HG02973 (cell line): ENCODE measurements at regions not wholly inside any gene's neighbourhood (a gene's known extent, or its start where the extent isn't known, plus 50 kb on each side); places are given as distances from the start of the nearest gene placed in this dataset.

Experiments used
- ATAC-seq: cut with Tn5 transposase; IDR thresholded peaks from one replicate; pipeline ENCODE4 v1.9.1; 2021; ENCODE audit warnings: moderate library complexity; ENCODE audit not compliant: unreplicated experiment

DNA sequence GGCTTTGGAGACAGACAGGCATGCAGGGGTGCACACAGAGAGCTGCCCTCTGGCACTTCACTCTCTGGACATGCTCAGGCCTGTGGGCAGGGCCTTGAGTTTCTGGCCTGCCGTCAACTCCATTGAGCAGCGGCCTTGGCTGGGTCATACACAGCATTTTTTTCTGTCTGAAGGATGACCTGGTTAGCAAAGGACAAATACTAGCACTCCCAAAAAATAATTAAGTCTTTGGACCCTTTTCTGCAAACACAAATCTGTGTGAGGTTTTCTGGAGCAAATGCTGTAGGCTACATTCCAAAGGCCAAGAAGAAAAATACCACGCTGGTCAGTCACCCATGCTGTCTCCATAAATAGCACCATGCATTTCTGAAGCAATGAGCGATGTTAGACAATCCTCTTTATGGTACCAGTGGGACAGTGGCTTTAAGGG lies 124.7 kb upstream of the CTAGE1 start:
- ATAC-seq, result no peak

GRCh38 chr18:22543769-22544168 lies 126.1 kb upstream of the CTAGE1 start:
- ATAC-seq, result no peak

- no peak for ATAC-seq
These were observed 126.9 kb upstream of the CTAGE1 start for GRCh38 chr18:22544626-22545025.

DNA sequence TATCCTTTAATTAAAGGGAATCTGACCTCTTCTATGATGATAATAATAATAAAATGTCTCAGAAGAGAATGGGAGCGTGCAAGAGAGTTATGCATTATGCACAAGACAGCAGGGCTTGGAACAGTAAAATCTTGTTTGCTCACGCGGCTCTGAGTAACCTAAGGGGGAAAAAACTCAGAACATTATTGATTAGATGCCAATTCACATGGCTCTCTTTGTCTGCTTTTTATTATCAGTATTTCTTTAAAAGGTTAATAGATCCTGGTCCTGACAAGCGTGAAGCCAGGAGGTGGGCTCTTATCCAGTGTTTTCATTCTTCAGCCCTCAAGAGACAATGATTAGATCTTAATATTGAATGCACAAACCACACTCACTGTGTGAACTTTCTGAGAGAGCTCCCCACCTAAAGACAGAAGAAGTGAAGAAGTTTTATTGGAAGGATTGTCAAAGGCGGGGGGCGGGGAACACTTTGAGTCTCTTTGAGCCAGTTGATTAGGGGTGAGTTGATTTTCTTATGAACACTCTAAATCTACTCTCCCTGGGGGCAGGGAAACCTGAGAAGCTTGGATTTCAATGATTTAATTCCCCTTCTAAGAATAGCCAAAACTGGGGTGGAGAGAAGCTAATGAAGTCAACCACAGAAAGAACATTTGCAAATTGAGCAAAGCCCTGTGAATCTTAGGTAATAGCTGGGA lies 127.5 kb upstream of the CTAGE1 start:
- ATAC-seq, result no peak

GRCh38 chr18:22546905-22547570 lies 129.3 kb upstream of the CTAGE1 start:
- no peak for ATAC-seq

- no peak for ATAC-seq
These were observed 130.3 kb upstream of the CTAGE1 start for GRCh38 chr18:22547807-22548561.

DNA sequence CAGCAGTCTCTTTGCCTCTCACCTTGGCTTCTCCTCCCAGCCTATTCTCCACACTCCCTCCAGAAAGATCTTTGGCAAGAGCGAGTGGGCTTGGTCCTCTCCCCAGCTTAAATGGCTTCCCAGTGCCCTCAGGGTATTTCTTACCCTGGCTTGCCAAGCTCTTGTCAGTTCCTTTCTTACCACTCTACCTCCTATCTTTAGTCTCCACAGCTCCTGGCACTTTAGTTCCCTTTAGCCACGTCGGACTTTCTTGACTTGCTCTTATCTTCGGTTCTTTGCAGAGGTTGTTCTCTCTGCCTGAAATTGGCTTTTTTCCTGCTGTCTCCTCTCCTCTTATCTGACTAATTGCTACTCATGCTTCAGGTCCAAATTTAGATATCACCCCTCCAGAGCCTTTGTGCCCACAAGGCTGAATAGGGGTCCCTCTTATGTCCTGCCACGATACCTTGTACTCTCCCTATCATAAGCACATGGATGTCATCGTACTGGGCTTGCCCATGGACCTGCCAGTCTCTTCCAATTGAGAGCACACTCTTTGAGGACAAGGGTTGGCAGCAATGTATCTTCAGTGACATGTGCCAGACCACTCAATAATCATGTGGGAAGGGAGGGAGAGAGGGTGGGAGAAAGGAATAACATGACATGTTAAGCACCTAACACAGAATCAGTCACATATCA lies 131.7 kb upstream of the CTAGE1 start:
- no peak for ATAC-seq

DNA sequence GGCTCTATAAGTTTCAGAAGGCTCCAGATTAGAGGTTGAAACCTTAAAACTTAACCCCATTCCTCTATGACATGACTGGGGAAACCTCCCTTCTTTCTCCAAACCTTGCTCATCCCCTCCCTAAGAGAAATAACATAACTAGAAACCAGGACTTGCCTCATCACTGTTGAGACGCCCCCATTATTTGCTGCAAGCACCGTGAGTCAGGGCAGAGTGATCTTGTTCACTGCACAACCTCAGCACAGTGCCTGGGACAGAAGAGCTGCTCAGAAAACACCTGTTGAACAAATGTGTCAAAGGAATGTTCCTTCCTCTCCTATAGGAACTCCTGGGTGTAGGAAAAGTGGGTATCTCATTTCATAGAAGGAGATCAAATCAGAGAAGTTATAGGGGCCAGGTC lies 132.7 kb upstream of the CTAGE1 start:
- ATAC-seq, result no peak

DNA sequence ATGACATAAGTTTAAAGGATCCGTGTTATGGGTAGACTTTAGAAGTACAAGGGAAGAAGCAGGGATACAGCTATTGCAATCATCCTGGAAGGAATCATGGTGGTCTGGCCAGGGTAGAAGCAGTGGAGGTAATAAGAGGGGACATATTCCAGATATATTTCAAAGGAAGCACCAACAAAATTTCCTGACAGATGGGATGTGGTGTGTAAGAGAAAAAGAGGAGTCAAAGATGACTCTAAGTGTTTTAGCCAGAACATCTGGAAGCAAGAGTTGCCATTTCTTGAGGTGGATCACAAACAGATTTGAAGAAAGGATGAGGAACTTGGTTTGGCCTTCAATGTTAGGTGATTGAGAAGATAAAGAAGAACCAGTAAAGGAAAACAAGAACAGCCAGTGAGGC lies 133.1 kb upstream of the CTAGE1 start:
- no peak for ATAC-seq

DNA sequence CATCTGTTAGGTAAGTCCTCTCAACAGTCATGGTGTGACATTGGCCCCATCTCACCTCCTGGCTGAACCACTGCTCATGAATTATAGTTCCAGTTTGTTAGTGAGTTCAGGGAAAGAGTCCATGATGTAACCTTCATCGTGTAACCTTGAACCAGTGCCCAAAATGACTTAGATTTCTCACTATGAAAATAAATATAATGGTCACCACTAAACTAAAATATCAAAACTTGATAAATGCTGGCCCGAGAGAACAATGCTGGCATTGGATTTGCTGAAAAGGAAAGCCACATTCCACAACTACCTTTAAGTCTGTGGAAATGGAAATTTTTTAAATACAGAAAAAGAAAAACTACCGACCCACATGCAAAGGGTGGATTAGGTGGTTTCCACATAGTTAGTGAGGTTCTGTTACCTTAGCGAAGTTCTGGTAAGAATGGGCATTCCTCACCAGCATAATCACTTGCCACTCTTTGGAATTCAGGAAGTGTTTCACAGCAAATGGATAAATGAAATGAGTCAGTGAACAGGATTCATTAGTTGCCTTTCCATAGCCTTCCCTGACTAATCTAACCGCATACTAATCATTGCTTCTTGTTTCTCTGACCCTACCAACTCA lies 133.9 kb upstream of the CTAGE1 start:
- ATAC-seq, result no peak

DNA sequence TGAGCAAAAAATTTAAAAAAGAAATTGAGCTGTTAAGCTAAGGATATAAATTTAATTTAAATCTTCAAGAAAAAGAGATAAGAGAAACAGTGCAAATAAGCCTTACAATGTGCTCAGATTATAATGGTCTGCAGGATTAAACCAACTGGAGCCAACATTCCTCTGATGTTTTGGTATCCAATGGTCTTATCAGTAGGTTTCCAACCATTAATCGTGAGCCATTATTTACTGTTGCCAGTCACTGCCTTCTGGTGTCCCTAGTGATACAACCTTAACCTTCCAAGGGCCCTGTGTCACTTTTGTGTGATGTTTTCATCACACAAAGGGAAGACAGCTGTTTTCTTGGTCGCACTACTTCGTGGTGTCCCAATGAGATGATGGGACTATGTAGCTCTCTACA lies 134.5 kb upstream of the CTAGE1 start:
- ATAC-seq, result no peak

DNA sequence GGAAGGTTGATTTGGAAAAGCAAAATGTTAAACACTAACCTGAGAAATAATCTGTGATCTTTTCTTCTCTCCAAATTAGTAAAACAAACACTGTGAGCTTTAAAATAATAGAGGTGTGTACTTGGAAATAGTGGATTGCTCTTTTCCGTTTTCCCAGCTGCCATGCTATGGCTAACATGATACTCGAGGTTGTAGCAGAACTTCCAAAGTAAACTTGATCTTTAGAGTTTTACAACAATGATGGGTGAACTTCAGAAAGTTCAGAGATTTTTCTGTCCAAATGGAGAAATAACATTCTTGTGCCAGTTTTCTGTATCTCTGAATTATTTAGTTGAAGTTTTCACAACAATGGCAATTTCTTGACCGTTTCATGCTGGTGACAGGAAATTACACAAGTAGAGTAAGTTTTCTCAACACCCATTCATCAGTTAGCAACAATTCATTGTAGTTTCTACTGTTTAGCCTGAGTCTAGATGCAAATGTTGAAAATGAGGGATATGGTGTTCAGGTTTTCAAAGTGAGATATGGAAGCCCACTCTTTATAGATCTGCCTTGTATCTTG lies 135.3 kb upstream of the CTAGE1 start:
- ATAC-seq, result no peak

DNA sequence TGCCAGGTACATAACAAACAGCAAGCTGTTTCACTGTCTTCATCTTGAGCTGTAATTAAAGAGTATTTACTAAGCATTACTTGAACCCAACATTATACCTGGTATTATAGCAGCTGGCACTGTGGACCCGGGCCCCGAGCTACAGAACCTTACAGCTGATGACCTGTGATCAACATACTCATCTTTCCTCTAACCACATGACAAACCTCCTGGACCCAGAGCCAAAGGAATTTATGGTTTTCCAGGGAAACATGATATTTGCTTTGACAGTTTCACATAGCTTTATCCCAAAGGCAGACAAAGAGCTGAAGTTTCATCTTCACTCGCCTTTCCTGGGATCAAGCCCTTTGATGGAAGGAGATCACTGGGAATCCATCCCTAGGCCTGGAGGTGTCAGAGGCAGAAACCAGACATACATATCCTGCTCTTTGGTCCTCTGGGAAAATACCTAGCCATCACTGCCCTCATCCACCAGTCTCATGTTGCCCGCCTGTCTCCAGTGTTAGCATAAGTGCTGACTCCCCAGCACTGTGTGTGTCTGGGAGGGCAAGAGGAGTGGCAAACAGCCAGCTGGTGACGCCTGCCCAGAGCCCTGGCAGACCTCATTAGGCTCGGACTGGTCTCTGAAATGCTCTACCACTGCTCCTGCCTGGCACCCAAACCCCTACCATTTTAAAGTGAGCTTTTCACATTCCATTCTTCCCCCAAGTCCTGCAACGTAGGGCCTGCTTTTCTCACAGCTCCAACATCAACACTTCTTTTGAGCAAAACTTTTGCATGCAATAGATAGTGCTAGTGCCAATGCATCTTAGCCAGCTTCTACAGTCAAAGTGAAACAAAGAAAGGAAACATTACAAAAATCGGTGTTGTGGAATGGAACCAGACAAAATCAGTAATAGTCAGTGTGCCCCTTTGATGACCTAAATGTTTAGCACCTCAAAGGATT lies 138.8 kb upstream of the CTAGE1 start:
- ATAC-seq, result no peak

DNA sequence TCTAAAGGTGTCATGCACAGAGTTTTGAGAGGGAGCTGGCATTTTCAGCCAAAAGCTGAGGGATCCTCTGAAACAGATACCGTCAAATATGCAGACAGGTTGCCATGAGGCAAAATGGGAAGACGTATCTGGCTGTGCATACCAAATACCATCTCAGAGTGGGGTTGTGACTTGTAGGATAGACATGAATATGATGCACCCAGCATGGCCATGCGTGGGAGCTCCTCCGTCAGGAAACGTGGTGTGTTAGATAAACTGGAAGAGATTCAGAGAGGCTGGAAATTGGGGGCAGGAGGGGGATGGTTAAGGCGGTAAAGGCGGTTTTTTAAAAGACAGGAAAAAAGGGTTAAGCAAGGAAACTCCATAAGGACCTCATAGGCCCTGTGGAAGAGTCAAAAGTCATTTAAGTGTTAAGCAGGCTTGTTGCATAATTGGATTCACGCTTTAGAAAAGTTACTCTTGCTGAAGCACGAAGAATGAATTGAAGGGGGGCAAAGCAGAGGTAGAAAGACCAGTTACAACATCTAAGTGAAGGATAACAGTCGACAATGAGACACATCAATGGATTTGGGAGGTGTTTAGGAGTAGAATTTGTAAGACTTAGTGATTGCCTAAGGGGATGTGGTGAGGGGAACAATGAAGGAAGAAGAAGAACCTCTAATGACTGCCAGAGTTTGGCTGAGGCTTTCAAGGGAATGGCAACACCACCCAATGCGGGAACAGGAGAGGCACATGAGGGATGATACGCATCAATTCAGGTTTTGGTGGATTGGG lies 139.6 kb upstream of the CTAGE1 start:
- no peak for ATAC-seq

- no peak for ATAC-seq
These were observed 141.2 kb upstream of the CTAGE1 start for GRCh38 chr18:22558945-22559385.

DNA sequence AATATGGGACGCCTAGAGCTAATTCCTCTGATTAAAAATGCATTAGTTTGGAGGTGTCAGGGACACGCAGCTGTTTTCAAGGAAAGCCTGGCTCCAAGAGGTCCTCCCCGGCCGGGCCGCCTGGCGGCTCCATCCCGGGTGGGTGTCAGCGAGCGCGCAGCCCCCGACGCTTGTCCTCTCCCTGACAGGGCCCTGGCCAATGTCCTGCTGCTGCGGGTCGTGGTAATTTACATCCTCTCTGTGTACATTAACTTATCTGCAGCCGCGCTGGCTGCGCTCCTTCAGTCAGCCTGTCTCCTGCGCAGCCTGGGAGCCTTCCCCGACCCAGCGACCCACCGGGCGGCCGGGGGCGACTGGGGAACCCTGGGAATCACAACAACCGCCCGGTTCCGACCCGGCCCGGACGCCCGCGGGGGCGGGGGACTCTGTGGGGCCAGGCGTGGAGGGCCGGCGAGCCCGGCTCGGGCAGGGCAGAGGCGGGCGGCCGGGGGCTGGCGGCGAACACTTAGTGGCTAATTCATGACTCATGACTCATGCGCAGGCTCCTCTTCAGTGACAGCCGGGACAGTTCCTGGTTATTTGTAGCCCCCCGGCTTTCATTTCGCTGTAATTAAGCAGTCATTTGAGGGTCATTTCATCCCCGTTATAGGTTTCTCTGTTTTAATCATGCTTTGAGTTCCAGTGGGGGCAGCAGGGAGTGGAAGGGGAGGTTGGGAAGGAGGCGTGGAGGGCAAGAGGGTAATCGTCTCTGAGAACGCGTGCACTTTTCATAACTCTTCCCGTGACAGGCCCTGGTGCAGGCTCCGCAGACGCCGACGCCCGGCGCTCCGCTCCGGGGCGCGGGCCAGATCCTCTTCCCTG lies 141.9 kb upstream of the CTAGE1 start:
- no peak for ATAC-seq

- no peak for ATAC-seq
These were observed 142.5 kb upstream of the CTAGE1 start for GRCh38 chr18:22560275-22560610.

DNA sequence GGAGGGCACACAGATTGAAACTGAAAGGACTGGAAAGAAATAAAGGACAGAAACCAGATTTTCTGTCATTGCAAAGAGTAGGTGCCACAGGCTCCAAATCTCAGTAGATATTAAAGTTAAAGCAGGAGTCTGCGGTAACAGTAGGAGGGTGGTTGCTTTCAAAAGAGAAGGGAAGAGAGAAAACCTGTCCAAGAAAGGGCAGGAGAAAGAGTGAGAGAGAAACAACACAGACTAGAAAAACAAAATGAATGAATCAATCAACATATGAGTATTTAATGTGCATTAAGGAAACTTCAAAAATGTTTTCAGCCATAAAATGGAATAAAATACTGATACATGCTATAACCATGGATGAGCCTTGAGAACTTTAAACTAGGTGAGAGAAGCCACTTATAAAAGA lies 143.1 kb upstream of the CTAGE1 start:
- no peak for ATAC-seq
